Thyroid gland (tissue), 4 donors: ENCODE measurements at regions not wholly inside any gene's neighbourhood (a gene's known extent, or its start where the extent isn't known, plus 50 kb on each side); places are given as distances from the start of the nearest gene placed in this dataset.

Experiments used
- POLR2A ChIP-seq, 2 donors: fragments of 450-650 bp; IDR thresholded peaks; one replicate each; pipeline ENCODE4 v1.6.1; 2017; ENCODE audit warnings: antibody characterized with exemption in 2 of 2, mild to moderate bottlenecking in 2 of 2, moderate library complexity in 1 of 2
- TF ChIP-seq, protein P1 (sequence below), 6 experiments: fragments of 200-600 bp in 3 of 6; fragments of 450-650 bp in 3 of 6; sonication (generic) in 3 of 6; IDR thresholded peaks; one replicate each; pipeline ENCODE4 v1.5.1; 2016 to 2019; ENCODE audit warnings: antibody characterized with exemption in 6 of 6, mild to moderate bottlenecking in 2 of 6, inconsistent platforms in 1 of 6, moderate library complexity in 1 of 6

DNA sequence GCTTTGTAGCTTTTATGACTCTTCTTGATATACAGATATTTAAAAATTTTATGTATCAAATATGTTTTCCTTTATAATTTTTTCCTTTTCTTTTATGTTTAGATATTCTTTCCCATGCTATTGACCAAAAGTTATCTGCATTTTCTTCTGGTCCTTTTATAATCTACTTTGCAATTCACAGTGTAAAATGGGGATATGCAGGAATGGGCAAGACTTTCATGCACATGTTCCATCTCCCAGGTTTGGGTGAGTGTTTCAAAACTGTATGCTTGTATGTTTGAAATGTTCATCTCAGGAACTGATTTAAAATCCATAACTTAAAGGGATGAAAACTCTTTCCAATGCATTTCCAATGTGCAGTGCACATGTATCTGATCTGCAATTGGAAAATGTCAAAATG, 199.9 kb downstream of the MEIS1 start:
- TF ChIP-seq POLR2A (IDR thresholded peaks at IDR 0.05) = no peak
- TF ChIP-seq, protein P1, sequence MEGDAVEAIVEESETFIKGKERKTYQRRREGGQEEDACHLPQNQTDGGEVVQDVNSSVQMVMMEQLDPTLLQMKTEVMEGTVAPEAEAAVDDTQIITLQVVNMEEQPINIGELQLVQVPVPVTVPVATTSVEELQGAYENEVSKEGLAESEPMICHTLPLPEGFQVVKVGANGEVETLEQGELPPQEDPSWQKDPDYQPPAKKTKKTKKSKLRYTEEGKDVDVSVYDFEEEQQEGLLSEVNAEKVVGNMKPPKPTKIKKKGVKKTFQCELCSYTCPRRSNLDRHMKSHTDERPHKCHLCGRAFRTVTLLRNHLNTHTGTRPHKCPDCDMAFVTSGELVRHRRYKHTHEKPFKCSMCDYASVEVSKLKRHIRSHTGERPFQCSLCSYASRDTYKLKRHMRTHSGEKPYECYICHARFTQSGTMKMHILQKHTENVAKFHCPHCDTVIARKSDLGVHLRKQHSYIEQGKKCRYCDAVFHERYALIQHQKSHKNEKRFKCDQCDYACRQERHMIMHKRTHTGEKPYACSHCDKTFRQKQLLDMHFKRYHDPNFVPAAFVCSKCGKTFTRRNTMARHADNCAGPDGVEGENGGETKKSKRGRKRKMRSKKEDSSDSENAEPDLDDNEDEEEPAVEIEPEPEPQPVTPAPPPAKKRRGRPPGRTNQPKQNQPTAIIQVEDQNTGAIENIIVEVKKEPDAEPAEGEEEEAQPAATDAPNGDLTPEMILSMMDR (IDR thresholded peaks at IDR 0.05) = no peak
